Stimulated activated CD4-positive, alpha-beta T cell treated with anti-CD3 and anti-CD28 coated beads, Interleukin-15, amount 100 ng/mL, for 48 hours (primary cell): ENCODE measurements at regions not wholly inside any gene's neighbourhood (a gene's known extent, or its start where the extent isn't known, plus 50 kb on each side); places are given as distances from the start of the nearest gene placed in this dataset.
A peak's percentile ranks its signal among the peaks of the same experiment; 100 is the strongest.
"Not testable (repeated sequence)": the region's sequence is repeated elsewhere in the genome, so short reads cannot be mapped to it uniquely, and the experiment has no call there.

Experiments used
- DNase-seq, 2 donors: peaks; one replicate each; pipeline ENCODE4 v3.0.0-alpha.2; 2020; ENCODE audit warnings: low read depth in 2 of 2

DNA sequence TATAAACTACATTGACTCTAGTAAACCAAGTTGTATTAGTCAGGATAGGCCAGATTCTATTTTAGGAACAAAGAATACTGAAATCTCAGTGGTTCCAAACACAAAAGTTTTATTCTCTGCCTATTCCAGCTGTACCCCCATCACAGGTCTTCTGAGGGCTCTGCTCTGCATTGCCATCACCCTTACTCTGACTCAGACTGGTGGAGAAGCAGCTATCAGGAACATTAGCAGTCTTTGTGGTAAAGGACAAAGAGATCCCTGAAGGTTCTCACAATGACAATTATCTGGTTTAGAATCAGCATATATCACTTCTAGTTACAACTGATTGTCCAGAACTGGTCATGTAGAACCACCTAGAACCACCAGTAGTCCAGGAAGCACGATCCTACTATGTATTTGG is 251.1 kb downstream of the GLUD2 start:
- DNase-seq, result no peak

DNA sequence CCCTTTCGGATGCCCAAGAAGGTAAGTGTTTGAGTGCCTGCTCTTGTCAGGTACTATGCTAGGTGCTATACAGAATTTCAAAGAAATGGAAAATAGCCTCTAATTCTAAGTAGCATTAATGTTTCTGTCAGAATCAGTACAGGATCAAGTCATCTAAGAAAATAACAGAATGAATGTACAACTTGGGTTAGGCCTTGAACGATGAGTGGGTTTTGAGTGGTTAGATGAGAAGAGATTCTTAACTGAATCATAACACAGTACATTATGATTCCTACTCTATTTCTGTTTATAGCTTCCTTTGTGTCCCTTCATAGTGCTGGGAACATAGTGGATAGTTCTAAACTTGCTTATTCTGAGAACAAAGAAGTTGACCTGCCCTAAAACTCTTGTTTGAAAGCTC is 253.9 kb downstream of the GLUD2 start:
- DNase-seq, result no peak

DNA sequence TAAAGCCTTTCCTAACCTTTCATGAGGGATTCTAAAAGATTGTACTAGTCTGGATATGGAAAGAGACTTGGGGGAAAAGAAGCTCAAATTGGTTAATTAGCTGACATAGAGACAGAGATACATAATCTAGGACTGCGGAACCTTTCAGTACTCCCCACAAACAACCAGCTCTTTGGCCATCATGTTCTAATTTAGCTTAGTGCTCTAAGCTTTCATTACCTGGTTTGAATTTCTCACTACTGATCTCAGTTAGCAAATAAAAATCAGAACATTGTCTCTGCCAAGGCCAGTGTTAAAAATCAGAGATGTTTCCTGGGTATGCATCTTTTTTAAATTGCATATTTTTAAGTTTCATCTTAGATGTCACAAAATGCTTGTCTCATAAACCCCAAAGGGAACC is 254.4 kb downstream of the GLUD2 start:
- DNase-seq, result no peak

DNA sequence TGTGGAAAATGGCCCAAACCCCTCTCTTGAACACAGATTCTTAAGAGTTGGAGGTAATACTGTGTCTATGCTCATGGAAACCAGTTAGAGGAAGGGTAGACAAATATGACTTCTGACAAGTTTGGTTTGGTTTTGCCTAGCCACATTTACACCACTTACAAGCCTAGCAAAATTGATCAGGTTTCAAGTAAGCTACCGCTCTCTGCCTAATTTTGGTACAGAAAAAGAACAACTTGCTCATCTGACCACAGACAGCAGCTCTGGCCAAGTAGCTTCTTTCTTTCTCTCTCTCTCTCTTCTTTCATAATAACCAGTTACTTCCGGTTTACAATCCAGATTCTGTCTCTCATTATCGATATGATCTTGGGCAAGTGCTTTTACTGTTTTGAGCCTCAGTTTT is 260.0 kb downstream of the GLUD2 start:
- no peak for DNase-seq

DNA sequence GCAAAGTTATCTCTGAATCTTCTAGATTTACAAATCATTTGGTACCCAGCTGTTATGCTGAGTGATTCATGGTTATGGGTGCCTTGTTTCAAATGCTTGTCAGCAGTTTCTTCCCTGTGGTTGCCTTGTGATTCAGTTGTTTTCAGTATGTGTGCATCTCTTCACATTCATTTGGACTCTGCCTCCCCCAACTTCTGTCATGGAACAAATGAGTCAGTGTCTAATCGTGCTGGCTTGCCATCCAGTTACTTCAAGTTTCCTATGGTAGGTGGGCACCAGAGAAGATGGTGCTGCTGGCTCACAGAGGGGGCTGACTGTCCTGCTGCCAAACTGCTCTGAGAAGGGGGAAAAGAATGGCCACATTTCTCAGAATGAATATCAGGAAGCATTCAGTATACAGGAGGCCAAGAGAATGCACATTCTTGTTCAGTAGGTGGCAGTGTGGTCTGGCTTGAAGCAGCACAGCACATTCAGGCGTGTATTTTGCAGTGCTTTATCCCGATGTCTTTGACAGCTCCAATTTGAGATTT is 260.9 kb downstream of the GLUD2 start:
- DNase-seq, result peak; percentile 56 to 68

DNA sequence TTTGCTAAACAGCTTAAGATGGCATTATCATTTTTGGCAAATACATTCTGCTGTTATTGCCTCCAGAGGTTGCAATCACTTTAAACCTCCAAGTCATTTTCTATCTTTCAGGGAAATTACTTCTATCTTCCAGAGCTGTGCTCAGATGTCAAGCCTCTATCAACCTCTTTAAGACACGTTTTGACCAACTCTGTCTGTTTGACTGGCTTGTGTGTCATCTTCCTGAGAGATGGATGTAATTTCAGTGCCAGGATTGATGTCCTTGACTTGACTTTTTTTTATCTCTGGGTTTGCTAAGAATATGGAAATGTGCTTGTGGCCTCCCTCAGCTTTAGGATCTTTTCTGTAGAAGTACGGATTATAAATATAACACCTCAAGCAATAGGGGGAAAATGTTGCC is 263.4 kb downstream of the GLUD2 start:
- DNase-seq, result no peak

DNA sequence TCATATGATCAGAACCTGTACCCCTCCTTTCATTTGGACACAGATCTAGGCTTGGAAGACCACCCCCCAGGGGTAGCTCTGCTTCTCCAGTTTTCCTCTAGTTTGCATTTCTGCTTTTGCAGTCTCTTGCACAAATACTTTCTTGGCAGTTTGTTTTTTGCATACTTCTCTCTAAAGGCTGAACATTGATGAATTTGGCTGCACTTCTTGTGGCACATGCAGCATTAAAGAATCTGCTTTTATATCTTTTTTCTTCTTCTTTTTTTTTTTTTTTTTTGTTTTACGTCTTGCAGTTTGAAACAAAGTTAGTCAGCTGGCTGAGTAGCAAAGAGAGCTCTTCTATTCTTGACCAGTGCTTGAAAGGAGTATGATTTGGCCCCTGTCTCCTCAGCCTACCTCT is 273.0 kb downstream of the GLUD2 start:
- no peak for DNase-seq

DNA sequence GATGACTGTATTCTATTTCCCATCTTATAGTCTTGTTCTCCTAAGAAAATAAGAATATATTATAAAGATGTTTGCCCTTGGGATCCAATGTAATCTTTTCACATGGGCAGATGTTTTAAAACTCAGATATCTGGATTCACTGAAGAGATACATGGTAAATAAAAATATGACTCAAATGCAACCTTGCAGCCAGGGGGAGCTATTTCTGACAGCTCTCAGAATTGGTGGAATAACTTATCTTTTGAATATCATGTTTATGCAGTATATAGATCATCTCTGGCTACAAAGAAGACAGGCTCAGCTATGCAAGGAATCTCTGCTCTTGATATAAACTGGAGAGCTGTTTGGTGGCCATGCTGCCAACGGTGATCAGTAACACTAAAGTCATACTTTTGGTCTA is 274.7 kb downstream of the GLUD2 start:
- DNase-seq, result no peak

DNA sequence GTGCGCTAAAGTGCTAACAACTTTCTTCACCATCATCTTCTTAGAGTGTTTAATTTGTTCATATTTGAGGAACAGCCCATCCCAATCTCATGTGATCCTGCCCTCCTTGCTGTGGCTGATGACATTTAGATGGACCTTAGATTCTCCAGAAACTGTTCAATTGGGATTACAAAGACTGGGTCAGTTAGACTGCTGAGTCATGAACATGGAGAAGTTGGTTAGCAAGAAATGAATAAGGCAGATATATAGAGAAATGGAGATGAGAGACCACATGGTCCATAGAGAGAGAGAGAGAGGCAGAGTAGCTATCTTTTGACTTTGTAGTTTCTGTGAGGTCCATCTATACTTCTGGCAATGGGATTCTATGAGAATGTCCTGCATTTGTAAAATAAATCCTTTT is 275.9 kb downstream of the GLUD2 start:
- no peak for DNase-seq

DNA sequence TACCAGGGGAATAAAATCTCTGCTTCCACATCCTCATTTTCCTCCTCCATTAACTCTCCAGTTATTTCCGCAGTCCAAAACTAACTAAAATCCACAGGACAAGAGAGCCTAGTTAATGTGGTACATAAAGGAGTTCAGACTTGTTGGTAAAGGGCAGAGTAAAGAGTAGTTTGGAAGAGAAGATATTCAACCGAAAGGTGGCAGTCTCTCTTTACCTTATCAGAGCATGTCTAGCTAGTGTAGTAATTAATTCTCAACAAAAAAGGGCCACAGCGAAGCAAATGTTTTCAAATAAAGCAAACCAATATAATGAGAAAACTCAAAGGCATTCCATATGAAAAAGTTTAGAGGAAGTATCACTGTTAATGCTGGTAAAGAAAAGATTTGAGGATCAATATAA is 286.5 kb downstream of the GLUD2 start:
- no peak for DNase-seq

DNA sequence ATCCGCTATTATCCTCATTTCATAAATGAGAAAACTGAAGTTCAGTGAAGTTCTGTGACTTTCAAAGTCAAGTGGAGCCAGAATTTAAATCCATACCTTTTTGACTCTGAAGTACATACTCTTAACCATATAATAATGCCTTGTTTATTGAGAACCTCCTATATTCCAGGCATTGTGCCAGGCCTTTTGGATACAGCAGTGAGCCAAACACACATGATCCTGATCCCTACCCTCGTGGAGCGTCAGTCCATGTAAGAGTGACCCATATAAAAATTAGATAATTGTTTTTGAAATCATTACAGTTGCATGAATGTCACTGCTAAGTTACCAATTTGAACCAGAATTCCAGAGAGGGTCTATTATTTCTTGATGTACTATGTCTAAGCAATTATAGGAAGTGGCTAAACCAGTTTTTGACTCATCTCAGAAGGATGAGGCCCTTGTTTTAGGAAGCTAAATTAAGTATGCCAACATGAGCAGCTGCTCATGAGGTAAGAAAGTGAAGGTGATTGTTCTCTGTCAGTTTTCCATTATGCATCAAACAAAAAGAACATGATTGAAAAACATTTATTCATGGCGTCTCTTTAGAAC is 289.5 kb downstream of the GLUD2 start:
- no peak for DNase-seq

DNA sequence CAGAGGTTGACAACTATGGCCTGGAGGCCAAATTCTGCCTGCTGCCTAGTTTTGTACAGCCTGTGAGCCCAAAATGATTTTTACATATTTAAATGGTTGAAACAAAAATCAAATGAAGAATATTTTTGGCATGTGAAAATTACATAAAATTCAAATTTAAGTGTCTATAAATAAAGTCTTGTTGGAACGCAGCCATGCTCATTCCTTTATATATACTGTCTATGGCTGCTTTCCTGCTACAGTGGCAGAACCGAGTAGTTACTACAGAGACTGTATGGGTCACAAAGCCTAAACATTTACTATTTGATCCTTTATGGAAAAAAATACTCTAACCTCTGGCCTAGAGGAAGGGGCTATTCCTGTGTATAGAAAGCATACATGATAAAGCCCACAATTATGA is 290.4 kb downstream of the GLUD2 start:
- no peak for DNase-seq

DNA sequence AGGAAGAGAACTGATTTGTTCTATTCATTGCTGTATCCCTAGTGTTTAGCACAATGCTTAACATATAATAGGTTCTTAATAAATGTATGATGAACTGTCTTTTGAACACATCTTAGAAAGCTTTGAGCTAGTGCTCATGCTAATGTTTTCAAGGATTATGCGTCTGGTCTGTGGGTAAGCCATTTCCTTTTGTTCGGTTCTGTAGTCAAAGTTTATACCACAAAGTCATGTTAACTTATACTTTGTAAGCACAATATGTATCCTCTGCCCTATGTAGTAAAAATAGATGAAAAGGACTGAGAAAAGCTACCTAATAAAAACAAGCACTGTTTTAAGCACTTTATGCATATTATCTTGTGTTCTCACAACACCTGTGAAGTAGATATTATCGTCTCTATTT is 301.9 kb downstream of the GLUD2 start:
- DNase-seq, result no peak

DNA sequence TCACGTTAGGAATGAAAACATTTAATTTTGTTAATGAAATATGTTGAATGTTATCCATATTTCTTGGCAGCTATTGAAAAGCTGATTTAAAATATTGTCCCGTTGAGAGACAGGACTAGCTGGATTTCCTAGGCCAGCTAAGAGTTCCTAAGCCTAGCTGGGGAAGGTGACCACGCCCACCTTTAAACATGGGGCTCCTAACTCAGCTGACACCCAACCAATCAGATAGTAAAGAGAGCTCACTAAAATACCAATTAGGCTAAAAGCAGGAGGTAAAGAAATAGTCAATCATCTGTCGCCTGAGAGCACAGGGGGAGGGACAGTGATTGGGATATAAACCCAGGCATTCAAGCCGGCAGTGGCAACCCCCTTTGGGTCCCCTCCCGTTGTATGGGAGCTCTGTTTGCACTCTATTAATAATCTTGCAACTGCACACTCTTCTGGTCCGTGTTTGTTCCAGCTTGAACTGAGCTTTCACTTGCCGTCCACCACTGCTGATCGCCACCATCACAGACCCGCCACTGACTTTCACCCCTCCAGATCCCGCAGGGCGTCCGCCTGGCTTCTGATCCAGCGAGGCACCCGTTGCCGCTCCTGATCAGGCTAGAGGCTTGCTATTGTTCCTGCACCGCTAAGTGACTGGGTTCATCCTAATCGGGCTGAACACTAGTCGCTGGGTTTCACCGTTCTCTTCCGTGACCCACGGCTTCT is 308.9 kb downstream of the GLUD2 start:
- DNase-seq, result no peak

DNA sequence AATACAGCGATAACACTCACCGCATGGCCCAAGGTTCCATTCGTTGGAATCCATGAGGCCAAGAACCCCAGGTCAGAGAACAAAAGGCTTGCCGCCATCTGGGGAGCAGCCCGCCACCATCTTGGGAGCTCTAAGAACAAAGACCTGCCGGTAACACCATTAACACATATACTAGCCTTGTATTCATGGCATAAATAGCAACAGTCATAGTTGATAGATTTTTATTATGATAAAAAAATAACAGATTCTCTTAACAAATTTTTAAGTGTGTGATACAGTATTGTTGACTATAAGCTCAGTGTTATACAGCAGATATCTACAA is 309.4 kb downstream of the GLUD2 start:
- no peak for DNase-seq

DNA sequence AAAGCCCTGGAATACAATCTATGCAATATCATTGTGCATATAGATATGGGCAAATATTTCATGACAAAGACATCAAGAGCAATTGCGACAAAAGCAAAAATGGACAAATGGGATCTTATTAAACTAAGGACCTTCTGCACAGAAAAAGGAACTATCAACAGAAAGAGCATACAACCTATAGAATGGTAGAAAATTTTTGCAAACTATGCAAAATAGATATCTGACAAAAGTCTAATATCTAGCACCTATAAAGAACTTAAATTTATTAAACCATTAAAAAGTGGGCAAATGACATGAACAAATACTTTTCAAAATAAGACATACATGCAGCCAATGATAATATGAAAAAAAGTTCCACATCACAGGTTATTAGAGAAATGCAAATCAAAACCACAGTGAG is 312.9 kb downstream of the GLUD2 start:
- no peak for DNase-seq

DNA sequence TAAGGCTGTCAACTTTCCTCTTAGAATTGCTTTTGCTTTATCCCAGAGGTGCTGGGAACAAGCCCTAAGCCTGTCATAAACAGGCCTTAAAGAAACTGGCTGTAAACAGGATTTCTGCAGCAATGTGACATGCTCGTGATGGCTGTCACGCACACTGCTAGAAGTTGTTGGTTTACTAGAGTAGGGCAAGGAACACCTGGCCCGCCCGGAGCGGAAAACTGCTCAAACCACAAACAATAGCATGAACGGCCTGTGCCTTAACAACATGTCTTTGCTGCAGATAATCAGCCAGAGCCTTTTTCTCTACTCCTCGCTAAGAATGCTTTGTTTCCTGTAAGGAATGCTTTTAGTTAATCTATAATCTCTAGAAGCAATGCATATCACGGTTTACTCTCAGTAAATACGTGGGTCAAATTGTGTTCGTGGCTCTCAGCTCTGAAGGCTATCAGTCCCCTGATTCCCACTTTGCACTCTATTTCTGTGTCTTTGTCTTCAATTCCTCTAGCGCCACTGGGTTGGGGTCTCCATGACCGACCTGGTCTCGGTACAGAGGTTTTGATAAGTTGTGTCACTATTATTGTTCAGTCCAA is 318.3 kb downstream of the GLUD2 start:
- DNase-seq, result no peak

DNA sequence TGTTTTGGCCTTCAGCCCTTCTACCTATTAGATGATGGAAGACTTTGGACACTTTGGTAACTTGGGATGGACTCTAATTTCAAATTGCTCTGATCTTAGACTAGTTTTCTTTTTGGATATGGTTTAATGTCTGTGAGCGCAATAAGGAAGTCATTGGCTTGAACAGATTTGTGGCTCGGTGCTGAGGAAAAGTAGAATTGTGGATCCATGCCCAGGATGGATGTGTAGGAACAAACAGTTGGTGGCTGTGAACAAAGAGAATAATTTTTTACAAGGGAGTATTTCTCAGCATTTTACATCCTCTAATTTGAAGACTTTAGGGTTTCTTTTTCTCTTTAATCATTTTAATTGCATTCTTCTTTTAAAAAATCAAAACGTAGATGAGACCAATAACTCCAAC is 327.1 kb downstream of the GLUD2 start:
- DNase-seq, result no peak

DNA sequence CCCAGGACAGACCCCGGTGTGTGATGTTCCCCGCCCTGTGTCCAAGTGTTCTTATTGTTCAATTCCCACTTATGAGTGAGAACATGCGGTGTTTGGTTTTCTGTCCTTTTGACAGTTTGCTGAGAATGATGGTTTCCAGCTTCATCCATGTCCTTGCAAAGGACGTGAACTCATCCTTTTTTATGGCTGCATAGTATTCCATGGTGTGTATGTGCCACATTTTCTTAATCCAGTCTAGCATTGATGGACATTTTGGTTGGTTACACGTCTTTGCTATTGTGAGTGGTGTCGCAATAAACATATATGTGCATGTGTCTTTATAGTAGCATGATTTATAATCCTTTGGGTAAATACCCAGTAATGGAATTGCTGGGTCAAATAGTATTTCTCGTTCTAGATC is 334.5 kb downstream of the GLUD2 start:
- DNase-seq, result not testable (repeated sequence)

DNA sequence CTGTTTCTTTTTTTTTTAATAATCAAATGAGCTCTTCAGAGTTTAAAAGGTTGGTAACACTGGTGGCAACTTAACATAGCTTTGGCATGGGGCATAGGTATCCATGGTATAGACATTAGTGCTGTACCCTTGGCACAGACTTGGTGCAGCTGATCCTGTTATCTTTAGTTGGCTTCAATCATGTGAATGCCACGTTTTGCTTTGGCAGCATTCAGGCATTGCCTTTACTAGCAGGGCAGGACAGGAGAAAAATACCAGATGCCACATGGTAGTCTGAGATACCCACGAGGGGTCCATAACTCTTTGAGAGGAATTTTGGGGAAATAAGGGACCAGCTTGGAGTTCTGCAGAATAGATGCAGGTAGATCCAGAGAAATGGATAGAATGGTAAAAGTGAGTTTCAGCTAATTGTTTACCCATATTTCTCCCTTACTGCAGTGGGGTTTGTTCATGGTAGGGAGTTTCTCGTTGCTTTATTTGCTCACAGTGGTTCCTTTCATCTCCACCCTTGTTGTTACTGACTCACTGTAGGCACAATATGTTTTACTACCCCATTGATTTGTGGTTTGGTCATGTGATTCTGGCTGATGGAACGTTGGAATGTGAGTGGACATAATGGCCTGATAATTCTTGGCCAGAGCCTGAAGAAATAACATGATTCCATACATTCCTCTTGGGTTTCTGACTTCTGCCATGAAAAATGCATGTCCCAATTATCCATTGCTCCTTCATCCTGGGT is 342.7 kb downstream of the GLUD2 start:
- DNase-seq, result no peak

DNA sequence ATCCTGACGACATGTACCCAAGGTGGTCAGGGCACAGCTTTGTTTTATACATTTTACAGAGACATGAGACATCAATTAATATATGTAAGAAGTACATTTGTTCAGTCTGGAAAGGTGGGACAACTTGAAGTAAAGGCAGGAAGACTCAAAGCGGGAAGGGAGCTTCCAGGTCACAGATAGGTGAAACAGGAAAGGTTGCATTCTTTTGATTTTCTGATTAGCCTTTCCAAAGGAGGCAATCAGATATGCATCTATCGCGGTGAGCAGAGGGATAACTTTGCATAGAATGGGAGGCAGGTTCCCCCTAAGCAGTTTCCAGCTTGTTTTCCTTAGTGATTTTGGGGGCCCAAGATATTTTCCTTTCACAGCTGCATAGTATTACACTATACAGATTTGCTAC is 358.4 kb downstream of the GLUD2 start:
- DNase-seq, result no peak

DNA sequence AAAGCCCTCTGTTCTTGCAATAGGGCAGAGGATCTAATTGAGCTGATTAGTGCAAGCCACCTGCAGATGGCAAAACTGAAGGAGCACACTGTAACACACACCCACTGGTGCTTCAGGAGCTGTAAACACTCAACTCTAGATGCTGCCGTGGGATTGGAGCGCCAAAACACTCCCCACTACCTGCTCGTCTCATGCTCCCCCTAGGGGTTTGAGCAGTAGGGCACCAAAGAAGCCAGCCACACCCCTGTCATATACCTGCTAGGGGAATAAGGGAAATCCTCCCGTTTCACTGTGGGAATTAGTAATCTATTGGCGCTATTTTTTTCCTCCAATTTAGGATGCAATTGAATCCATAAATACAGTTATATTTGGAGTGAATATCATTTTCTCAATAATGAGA is 360.2 kb downstream of the GLUD2 start:
- DNase-seq, result no peak

DNA sequence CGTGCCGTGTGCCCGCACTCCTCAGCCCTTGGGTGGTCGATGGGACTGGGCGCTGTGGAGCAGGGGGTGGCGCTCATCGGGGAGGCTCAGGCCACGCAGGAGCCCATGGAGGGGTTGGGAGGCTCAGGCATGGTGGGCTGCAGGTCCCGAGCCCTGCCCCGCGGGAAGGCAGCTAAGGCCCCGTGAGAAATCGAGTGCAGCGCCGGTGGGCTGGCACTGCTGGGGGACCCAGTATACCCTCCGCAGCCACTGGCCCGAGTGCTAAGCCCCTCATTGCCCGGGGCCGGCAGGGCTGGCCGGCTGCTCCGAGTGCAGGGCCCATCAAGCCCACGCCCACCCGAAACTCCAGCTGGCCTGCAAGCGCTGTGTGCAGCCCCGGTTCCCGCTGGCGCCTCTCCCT is 384.1 kb downstream of the GLUD2 start:
- DNase-seq, result not testable (repeated sequence)
